ENCODE measurements at regions not wholly inside any gene's neighbourhood (a gene's known extent, or its start where the extent isn't known, plus 50 kb on each side); places are given as distances from the start of the nearest gene placed in this dataset.
"Not testable (repeated sequence)": the region's sequence is repeated elsewhere in the genome, so short reads cannot be mapped to it uniquely, and the experiment has no call there.

DNA sequence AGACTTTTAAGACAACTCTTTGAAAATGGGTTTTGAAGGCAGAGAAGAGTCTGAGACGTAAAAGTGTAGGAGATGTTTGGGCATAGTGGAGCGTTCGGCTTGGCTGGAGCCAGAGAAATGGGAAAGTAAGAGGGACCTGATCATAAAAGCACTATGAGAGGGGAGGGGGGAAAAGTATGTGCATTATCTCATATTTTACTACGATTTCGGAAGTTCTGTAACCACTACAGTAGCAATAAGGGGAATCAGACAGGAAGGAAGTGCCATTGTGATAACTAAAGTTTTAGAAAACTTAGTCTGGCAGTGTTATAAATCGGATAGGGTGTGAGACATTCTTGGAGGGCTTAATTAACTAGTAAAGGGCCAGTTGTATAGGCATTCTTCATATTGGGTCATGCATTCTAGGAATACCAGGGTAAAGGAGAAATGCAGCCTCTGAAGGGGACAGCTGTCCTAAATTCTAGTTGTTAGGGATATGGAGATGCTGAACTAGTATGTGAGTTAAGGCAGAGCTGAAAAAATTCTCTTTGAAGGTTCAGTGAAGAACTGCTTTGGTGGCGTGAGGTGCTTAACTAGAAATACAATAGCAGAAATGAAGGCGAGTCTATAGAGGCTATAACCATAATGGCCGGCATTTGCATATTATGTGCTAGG, 83.8 kb upstream of the FREM1 start:
- intact Hi-C loops (cut with DNase I; ENCODE audit: low total_unique reads) = no loop called here
- no peak for DNase-seq

DNA sequence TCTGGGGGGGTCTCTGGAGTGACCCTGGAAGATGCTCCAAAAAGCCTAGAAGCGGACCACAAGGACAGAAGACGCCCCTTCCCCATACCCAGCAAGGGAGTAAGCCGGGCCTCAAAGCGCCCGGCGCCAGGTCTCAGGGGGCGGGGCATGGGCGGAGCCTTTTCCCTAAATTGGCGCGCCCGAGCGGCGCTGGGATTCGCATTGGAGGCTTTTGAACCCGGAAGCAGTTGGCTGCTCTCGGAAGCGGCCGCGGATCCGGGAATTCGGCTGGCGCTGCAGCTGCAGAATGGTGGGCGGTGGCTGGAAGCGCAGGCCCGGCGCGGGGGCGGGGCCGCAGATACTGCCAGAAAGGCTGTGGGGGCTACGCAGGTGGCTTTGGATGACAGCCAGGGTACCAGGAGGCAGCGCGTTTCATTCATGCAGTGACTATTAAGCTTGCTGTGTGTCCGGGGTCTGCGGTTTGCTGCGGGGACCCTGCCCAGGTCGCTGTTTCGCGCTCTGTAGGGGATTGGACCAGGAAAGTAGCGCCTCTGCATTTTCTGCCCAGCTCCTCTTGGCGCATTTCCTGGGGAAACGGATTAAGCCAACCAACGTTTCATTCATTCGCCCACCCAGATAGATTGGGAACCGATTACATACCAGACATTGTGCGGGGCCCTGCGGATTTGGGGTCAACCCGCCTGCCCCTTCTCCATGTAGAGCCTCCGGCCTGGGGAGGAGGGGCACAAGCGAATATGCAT, 83.0 kb upstream of the FREM1 start:
- H3K27ac ChIP-seq = peak overlapping the region in 3 of 4 donors; percentile 15 to 35 (median 27)
- no peaks in the 10 kb centered on the region for H3K4me1 ChIP-seq
- TF ChIP-seq POLR2A (IDR thresholded peaks at IDR 0.05) = no peak
- TF ChIP-seq, protein P1, sequence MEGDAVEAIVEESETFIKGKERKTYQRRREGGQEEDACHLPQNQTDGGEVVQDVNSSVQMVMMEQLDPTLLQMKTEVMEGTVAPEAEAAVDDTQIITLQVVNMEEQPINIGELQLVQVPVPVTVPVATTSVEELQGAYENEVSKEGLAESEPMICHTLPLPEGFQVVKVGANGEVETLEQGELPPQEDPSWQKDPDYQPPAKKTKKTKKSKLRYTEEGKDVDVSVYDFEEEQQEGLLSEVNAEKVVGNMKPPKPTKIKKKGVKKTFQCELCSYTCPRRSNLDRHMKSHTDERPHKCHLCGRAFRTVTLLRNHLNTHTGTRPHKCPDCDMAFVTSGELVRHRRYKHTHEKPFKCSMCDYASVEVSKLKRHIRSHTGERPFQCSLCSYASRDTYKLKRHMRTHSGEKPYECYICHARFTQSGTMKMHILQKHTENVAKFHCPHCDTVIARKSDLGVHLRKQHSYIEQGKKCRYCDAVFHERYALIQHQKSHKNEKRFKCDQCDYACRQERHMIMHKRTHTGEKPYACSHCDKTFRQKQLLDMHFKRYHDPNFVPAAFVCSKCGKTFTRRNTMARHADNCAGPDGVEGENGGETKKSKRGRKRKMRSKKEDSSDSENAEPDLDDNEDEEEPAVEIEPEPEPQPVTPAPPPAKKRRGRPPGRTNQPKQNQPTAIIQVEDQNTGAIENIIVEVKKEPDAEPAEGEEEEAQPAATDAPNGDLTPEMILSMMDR (IDR thresholded peaks at IDR 0.05 in 4 of 5, conservative IDR thresholded peaks at IDR 0.05 in 1 of 5) = no peak
- H3K36me3 ChIP-seq = no peaks in the 10 kb centered on the region
- no peaks in the 10 kb centered on the region for H3K9me3 ChIP-seq
- intact Hi-C loops (cut with DNase I; ENCODE audit: low total_unique reads) = no loop called here
- no peaks in the 10 kb centered on the region for H3K27me3 ChIP-seq
- peak; percentile 55 to 73 for DNase-seq
- peak; percentile 78 to 93 for ATAC-seq
- H3K4me3 ChIP-seq = peak overlapping the region; percentile 58 to 78 (median 64)
- in situ Hi-C loops (cut with MboI; ENCODE audit: low sequenced_read_pairs in 4 of 4) = no loop called here

More for the DNA sequence above, 83.8 kb upstream of the FREM1 start:
- Histone ChIP-seq H3K4me1 (no peaks in the 10 kb centered on the region), H3K36me3 (no peaks in the 10 kb centered on the region), H3K27ac (no peak overlapping the region), H3K4me3 (peak overlapping the region; percentile 58 to 78 (median 64)), H3K27me3 (no peaks in the 10 kb centered on the region), H3K9me3 (no peaks in the 10 kb centered on the region)
- no peak for ATAC-seq
- in situ Hi-C loops (cut with MboI; ENCODE audit: low sequenced_read_pairs in 4 of 4) = no loop called here
- no peak for TF ChIP-seq POLR2A (IDR thresholded peaks at IDR 0.05)
- TF ChIP-seq, protein P1 (IDR thresholded peaks at IDR 0.05 in 4 of 5, conservative IDR thresholded peaks at IDR 0.05 in 1 of 5) = no peak

DNA sequence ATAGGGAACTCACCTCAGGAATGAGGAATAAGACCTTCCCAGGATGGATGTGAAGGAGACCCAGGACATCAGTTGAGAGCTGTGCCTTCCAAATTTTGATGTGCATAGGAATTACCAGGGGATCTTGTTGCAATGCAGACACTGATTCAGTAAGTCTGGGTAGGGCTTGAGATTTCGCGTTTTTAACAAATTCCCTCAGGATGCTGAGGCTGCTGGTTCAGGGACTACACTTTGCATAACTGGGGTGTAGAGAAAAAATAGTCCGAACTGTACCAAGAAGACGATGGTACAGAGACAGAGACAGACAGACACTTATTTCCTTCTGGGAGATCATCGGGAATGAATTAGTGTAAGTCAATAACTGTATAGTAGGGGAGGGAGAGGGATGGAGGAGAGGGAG, 82.3 kb upstream of the FREM1 start:
- TF ChIP-seq, protein P1 (IDR thresholded peaks at IDR 0.05 in 4 of 5, conservative IDR thresholded peaks at IDR 0.05 in 1 of 5) = no peak
- TF ChIP-seq POLR2A (IDR thresholded peaks at IDR 0.05) = no peak
- no peak for ATAC-seq
- in situ Hi-C loops (cut with MboI; ENCODE audit: low sequenced_read_pairs in 4 of 4) = no loop called here

DNA sequence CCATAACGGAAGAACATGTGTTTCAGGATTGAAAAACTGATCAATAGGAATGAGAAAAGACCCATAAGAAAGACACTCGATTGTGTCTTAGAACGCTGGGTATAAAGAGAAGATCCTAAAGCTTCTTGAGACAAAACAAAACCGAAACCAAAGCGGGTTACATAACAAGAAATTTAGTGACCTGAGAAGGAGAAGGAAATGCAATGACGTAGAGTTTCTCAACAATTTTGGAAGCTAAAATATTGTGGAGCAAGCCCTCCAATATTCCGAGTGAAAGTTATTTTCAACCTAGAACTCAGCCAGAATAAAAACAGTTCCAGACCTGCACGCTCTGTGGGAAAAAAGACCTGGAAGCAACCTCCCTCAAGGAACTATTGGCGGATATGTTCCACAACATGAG, 81.9 kb upstream of the FREM1 start:
- ATAC-seq = peak in 1 of 2 donors; percentile 29
- in situ Hi-C loops (cut with MboI; ENCODE audit: low sequenced_read_pairs in 4 of 4) (no loop called here), intact Hi-C loops (cut with DNase I; ENCODE audit: low total_unique reads) (no loop called here)
- H3K27ac ChIP-seq = peak overlapping the region in 2 of 4 donors; percentile 27 to 35
- H3K9me3 ChIP-seq = no peaks in the 10 kb centered on the region
- peak overlapping the region; percentile 58 to 78 (median 64) for H3K4me3 ChIP-seq
- TF ChIP-seq, protein P1 (IDR thresholded peaks at IDR 0.05 in 4 of 5, conservative IDR thresholded peaks at IDR 0.05 in 1 of 5) = no peak
- H3K4me1 ChIP-seq = no peaks in the 10 kb centered on the region
- H3K36me3 ChIP-seq = no peaks in the 10 kb centered on the region
- no peaks in the 10 kb centered on the region for H3K27me3 ChIP-seq
- no peak for DNase-seq

More for the DNA sequence above, 82.3 kb upstream of the FREM1 start:
- Histone ChIP-seq H3K4me1 (no peaks in the 10 kb centered on the region), H3K9me3 (no peaks in the 10 kb centered on the region), H3K36me3 (no peaks in the 10 kb centered on the region), H3K27ac (peak overlapping the region in 3 of 4 donors; percentile 15 to 35 (median 27)), H3K27me3 (no peaks in the 10 kb centered on the region), H3K4me3 (peak overlapping the region; percentile 58 to 78 (median 64))
- DNase-seq = no peak
- intact Hi-C loops (cut with DNase I; ENCODE audit: low total_unique reads) = no loop called here

DNA sequence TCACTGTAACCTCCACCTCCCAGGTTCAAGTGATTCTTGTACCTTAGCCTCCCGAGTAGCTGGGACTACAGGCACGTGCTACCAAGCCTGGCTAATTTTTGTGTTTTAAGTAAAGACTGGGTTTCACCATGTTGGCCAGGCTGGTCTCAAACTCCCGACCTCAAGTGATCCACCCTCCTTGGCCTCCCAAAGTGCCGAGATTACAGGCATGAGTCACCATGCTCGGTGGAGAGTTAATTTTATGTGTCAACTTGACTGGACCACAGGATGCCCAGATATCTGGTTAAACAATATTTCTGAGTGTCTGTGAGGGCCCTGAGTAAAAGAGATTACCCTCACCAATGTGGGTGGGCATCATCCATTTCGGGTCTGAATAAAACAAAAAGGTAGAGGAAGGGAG, 80.4 kb upstream of the FREM1 start:
- H3K27ac ChIP-seq; intact Hi-C loops (cut with DNase I; ENCODE audit: low total_unique reads); H3K4me1 ChIP-seq; H3K27me3 ChIP-seq; DNase-seq; H3K9me3 ChIP-seq; ATAC-seq; in situ Hi-C loops (cut with MboI; ENCODE audit: low sequenced_read_pairs in 4 of 4); H3K4me3 ChIP-seq; H3K36me3 ChIP-seq: not testable (repeated sequence)
